Neural crest cell (in vitro differentiated cells): ENCODE measurements at regions not wholly inside any gene's neighbourhood (a gene's known extent, or its start where the extent isn't known, plus 50 kb on each side); places are given as distances from the start of the nearest gene placed in this dataset.

Experiments
- DNase-seq: peaks from one replicate; pipeline ENCODE4 v3.0.0; 2021; ENCODE audit warnings: low read depth, mixed read lengths, low spot score
- H3K27ac Mint-ChIP-seq: one replicate; pipeline ENCODE4 v1.8.0; 2021; ENCODE audit warnings: mild to moderate bottlenecking, mixed read lengths; ENCODE audit not compliant: unreplicated experiment
- H3K27me3 Mint-ChIP-seq: 2 replicates; pipeline ENCODE4 v1.8.0; 2021; ENCODE audit warnings: low read depth, mild to moderate bottlenecking, mixed read lengths
- H3K36me3 Mint-ChIP-seq: 2 replicates; pipeline ENCODE4 v1.8.0; 2021; ENCODE audit warnings: low read depth, mild to moderate bottlenecking, mixed read lengths
- H3K4me1 Mint-ChIP-seq: 2 replicates; pipeline ENCODE4 v1.8.0; 2021; ENCODE audit warnings: mixed read lengths
- H3K4me3 Mint-ChIP-seq: one replicate; pipeline ENCODE4 v1.8.0; 2021; ENCODE audit warnings: mild to moderate bottlenecking, mixed read lengths
- H3K9me3 Mint-ChIP-seq: 2 replicates; pipeline ENCODE4 v1.8.0; 2021; ENCODE audit warnings: mixed read lengths
- TF ChIP-seq, protein P1 (sequence below): fragments of 200-600 bp; sonication (generic); conservative IDR thresholded peaks from 2 replicates; pipeline ENCODE4 v1.5.0; 2021; ENCODE audit warnings: antibody characterized with exemption, mild to moderate bottlenecking

DNA sequence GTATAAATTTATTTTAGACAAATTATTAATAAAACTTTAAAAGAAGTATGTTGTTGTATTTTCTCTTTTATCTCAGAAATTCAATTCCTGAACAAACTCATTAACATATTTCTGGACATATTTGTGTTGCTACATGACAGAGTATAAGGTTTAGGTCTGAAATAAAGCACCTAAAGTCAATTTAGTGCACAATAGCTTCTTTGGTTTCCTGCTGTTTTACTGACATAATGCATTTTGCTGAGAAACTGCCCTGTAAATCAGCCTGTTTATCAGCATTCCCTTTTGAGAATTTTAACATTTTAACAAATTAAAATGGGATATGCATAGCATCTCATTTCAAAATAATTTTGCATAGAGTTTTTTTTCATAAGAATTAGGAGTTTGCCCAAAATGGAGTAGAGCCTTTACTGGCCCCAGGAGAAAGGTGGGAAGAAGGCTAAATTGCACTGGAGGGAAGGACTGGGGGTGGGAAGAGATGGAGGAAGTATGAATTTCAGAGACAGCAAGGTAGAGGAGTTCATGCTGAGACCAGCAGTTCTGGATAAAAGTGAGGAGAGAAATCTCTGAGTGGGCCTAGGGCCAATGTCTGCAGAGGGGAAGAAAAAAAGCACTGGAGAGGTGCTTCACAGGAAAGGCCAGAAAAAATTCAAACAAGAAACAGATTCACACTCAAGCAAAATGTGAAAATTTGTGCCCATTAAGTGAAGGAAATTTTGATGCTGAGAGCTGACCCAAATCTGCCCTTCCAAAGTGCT is 324.2 kb upstream of the HSF2 start:
- DNase-seq = no peak
- no peak overlapping the region for H3K27ac Mint-ChIP-seq
- H3K9me3 Mint-ChIP-seq = no peaks in the 10 kb centered on the region
- no peaks in the 10 kb centered on the region for H3K27me3 Mint-ChIP-seq
- H3K36me3 Mint-ChIP-seq = no peaks in the 10 kb centered on the region
- H3K4me1 Mint-ChIP-seq = peaks cover 3% of the 10 kb centered on the region
- TF ChIP-seq, protein P1, sequence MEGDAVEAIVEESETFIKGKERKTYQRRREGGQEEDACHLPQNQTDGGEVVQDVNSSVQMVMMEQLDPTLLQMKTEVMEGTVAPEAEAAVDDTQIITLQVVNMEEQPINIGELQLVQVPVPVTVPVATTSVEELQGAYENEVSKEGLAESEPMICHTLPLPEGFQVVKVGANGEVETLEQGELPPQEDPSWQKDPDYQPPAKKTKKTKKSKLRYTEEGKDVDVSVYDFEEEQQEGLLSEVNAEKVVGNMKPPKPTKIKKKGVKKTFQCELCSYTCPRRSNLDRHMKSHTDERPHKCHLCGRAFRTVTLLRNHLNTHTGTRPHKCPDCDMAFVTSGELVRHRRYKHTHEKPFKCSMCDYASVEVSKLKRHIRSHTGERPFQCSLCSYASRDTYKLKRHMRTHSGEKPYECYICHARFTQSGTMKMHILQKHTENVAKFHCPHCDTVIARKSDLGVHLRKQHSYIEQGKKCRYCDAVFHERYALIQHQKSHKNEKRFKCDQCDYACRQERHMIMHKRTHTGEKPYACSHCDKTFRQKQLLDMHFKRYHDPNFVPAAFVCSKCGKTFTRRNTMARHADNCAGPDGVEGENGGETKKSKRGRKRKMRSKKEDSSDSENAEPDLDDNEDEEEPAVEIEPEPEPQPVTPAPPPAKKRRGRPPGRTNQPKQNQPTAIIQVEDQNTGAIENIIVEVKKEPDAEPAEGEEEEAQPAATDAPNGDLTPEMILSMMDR = no peak
- no peak overlapping the region for H3K4me3 Mint-ChIP-seq

DNA sequence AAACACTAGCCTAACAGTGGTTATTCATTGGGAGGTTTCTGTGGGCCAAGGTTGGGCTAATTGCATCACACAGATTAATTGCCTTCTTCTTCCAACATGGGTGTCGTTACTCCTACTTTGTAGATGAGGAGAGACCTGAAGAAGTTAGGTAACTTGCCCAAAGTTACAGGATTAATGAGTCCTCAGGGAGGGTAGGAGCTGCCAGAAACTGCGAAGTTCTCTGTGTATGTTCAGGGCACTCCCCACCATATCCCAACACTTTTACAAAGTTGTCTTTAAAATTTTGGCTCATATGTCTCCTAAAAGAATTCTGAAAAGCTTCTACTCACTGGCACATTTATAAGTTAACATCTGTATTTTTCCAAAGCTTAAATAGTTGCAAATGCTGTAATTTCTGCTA is 323.5 kb upstream of the HSF2 start:
- H3K27ac Mint-ChIP-seq = no peak overlapping the region
- H3K9me3 Mint-ChIP-seq = no peaks in the 10 kb centered on the region
- H3K4me1 Mint-ChIP-seq = peaks cover 3% of the 10 kb centered on the region
- TF ChIP-seq, protein P1 = no peak
- no peaks in the 10 kb centered on the region for H3K36me3 Mint-ChIP-seq
- H3K27me3 Mint-ChIP-seq = no peaks in the 10 kb centered on the region
- no peak overlapping the region for H3K4me3 Mint-ChIP-seq
- DNase-seq = no peak

DNA sequence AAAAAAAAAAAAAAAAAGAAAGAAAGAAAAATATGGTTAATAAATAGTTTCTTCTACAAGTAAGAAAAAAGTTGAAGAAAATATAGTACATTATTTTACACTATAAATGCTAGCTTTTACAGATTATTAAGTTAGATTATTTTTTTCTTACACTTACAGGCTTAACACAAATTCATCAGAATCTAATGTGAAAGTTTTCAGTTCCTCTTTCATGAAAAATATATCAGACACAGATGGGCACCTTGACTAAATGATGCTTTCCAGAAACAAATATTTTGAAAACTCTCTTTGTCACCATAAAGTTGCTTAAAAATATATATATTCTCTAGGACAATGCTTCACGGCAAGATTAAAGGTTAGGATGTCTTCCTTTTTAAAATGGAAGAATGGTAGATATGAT is 321.8 kb upstream of the HSF2 start:
- Mint-ChIP-seq H3K4me1 (peaks cover 3% of the 10 kb centered on the region), H3K9me3 (no peaks in the 10 kb centered on the region), H3K27ac (no peak overlapping the region), H3K27me3 (no peaks in the 10 kb centered on the region), H3K4me3 (no peak overlapping the region), H3K36me3 (no peaks in the 10 kb centered on the region)
- DNase-seq = no peak
- TF ChIP-seq, protein P1 = no peak

DNA sequence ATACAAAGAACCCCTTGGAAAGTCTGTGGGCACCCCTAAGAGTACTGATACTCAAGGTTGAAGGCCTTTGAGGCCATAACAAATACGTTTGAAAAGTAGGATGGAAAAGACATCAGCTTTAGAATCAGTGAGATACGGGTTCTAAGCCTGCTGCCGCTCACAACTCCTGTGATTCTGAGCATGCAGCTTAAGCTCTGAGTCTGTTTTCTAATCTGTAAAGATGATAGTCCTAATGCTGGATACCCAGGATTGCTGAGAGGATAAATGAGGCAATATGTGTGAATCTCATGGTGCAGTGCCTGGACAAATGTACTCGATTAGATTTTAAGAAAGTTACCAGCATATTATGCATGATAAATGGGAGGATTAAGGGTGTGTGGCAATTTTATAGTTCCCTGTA is 321.0 kb upstream of the HSF2 start:
- H3K4me1 Mint-ChIP-seq = peaks cover 3% of the 10 kb centered on the region
- no peak overlapping the region for H3K4me3 Mint-ChIP-seq
- H3K36me3 Mint-ChIP-seq = no peaks in the 10 kb centered on the region
- TF ChIP-seq, protein P1 = no peak
- H3K27ac Mint-ChIP-seq = no peak overlapping the region
- H3K27me3 Mint-ChIP-seq = no peaks in the 10 kb centered on the region
- H3K9me3 Mint-ChIP-seq = no peaks in the 10 kb centered on the region
- DNase-seq = no peak

DNA sequence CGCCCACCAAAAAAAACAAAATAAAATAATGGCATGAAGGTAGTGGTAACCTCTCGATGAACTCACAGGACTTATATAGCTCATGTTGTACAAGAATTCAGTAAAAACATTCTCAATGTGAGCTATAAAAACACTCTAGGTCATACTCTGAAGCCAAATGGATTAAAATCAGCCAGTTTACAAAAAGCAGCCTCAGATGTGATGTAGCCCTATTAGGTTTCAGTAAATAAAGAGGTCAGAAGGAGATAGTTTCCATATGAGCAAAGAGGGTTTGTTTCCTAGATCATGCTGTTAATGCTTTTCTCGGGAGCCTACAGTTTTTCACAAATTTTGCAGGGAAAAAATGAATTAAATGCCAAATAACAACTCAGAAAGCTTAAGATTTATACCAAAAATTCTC is 319.5 kb upstream of the HSF2 start:
- Mint-ChIP-seq H3K27ac (no peak overlapping the region), H3K4me1 (no peaks in the 10 kb centered on the region), H3K4me3 (no peak overlapping the region), H3K36me3 (no peaks in the 10 kb centered on the region), H3K27me3 (no peaks in the 10 kb centered on the region), H3K9me3 (no peaks in the 10 kb centered on the region)
- no peak for DNase-seq
- TF ChIP-seq, protein P1 = no peak
